IMR-90 (cell line): ENCODE measurements at regions not wholly inside any gene's neighbourhood (a gene's known extent, or its start where the extent isn't known, plus 50 kb on each side); places are given as distances from the start of the nearest gene placed in this dataset.

ENCODE experiments used
- ATAC-seq: fragments of 200-7000 bp; cut with Tn5 transposase; 2 replicates; pipeline ENCODE4 v1.9.1; 2020; ENCODE audit warnings: low read depth, mild to moderate bottlenecking, moderate library complexity
- BruUV-seq: library from RNA; stranded (reverse); fragments of 400-500 nt; replicated peaks from 2 replicates; lab custom pipeline; 2021; lab: Mats Ljungman, UMichigan
- CTCF ChIA-PET: fragments of 300-600 bp; formaldehyde crosslinking; extraction: SDS; loops from one replicate; lab custom pipeline; 2021; ENCODE audit warnings: antibody characterized with exemption; lab: Yijun Ruan, JAX
- POLR2A ChIA-PET: fragments of 300-600 bp; sonication (Branson Sonifier 250); formaldehyde crosslinking; loops from one replicate; lab custom pipeline; 2022; ENCODE audit warnings: antibody characterized with exemption; ENCODE audit not compliant: unreplicated experiment; lab: Charles Lee
- DNase-seq: peaks from one replicate; pipeline ENCODE4 v3.0.0; 2013
- H2AFZ ChIP-seq: replicated peaks from 2 replicates; pipeline ENCODE3; 2013; ENCODE audit warnings: low read length, mild to moderate bottlenecking; ENCODE audit not compliant: poor library complexity
- H2AK5ac ChIP-seq: 2 replicates; pipeline ENCODE4 v1.6.1; 2013; ENCODE audit warnings: low read depth, low read length, inconsistent platforms
- H2AK9ac ChIP-seq: replicated peaks from 2 replicates; pipeline ENCODE3; 2013; ENCODE audit warnings: mild to moderate bottlenecking, low read depth, low read length, moderate library complexity; ENCODE audit not compliant: poor library complexity
- H2BK120ac ChIP-seq: 2 replicates; pipeline ENCODE4 v1.6.1; 2013; ENCODE audit warnings: low read depth, low read length, inconsistent platforms
- H2BK15ac ChIP-seq: 3 replicates; pipeline ENCODE4 v1.6.1; 2013; ENCODE audit warnings: low read depth, low read length, inconsistent platforms
- H2BK20ac ChIP-seq: 2 replicates; pipeline ENCODE4 v1.6.1; 2013; ENCODE audit warnings: low read depth, mild to moderate bottlenecking, inconsistent platforms, low read length, moderate library complexity
- H2BK5ac ChIP-seq: 2 replicates; pipeline ENCODE4 v1.6.1; 2013; ENCODE audit warnings: mild to moderate bottlenecking, low read depth, low read length, inconsistent platforms; ENCODE audit not compliant: poor library complexity, severe bottlenecking
- H3K14ac ChIP-seq: replicated peaks from 2 replicates; pipeline ENCODE4 v1.6.1; 2013; ENCODE audit warnings: low read depth, low read length, inconsistent platforms
- H3K18ac ChIP-seq: 2 replicates; pipeline ENCODE4 v1.6.1; 2013; ENCODE audit warnings: low read depth, low read length, control low read depth
- H3K23ac ChIP-seq: 2 replicates; pipeline ENCODE4 v1.6.1; 2013; ENCODE audit warnings: low read depth, low read length, inconsistent platforms
- H3K27ac ChIP-seq: 2 replicates; pipeline ENCODE4 v1.5.1; 2013; ENCODE audit warnings: mild to moderate bottlenecking, control low read depth, low read length; ENCODE audit not compliant: insufficient read depth
- H3K27me3 ChIP-seq: 2 replicates; pipeline ENCODE4 v1.6.1; 2013; ENCODE audit warnings: low read length; ENCODE audit not compliant: control insufficient read depth, insufficient read depth
- H3K36me3 ChIP-seq: 2 replicates; pipeline ENCODE4 v1.6.1; 2013; ENCODE audit warnings: low read length, mixed read lengths; ENCODE audit not compliant: control insufficient read depth, insufficient read depth
- H3K4ac ChIP-seq: 2 replicates; pipeline ENCODE4 v1.6.1; 2013; ENCODE audit warnings: low read depth, low read length, inconsistent platforms
- H3K4me1 ChIP-seq: 2 replicates; pipeline ENCODE4 v1.6.1; 2013; ENCODE audit warnings: low read length, mixed read lengths; ENCODE audit not compliant: control insufficient read depth, insufficient read depth
- H3K4me2 ChIP-seq: 2 replicates; pipeline ENCODE4 v1.6.1; 2013; ENCODE audit warnings: low read depth, mild to moderate bottlenecking, control low read depth, low read length, moderate library complexity
- H3K4me3 ChIP-seq: 2 replicates; pipeline ENCODE4 v1.5.1; 2013; ENCODE audit warnings: low read depth, mild to moderate bottlenecking, control low read depth, low read length, moderate library complexity; ENCODE audit not compliant: insufficient read depth
- H3K56ac ChIP-seq: 2 replicates; pipeline ENCODE4 v1.6.1; 2013; ENCODE audit warnings: low read length, inconsistent platforms; ENCODE audit not compliant: insufficient read depth; ENCODE audit errors: extremely low read depth
- H3K79me1 ChIP-seq, 2 experiments: 2 replicates each; pipeline ENCODE4 v1.6.1; 2013; ENCODE audit warnings: low read length in 2 of 2, inconsistent platforms in 1 of 2, low read depth in 1 of 2
- H3K9ac ChIP-seq: 2 replicates; pipeline ENCODE4 v1.6.1; 2013; ENCODE audit warnings: low read depth, low read length, control low read depth
- H3K9me1 ChIP-seq: 2 replicates; pipeline ENCODE4 v1.6.1; 2013; ENCODE audit warnings: low read length, inconsistent platforms; ENCODE audit not compliant: insufficient read depth
- H3K9me3 ChIP-seq: 2 replicates; pipeline ENCODE4 v1.6.1; 2013; ENCODE audit warnings: low read length; ENCODE audit not compliant: control insufficient read depth, insufficient read depth
- H4K20me1 ChIP-seq: 2 replicates; pipeline ENCODE4 v1.6.1; 2013; ENCODE audit warnings: low read length, inconsistent platforms; ENCODE audit not compliant: insufficient read depth
- H4K5ac ChIP-seq: 2 replicates; pipeline ENCODE4 v1.6.1; 2013; ENCODE audit warnings: mild to moderate bottlenecking, low read depth, low read length, control low read depth
- H4K8ac ChIP-seq, 2 experiments: 2 replicates each; pipeline ENCODE4 v1.6.1; 2013; ENCODE audit warnings: low read depth in 2 of 2, low read length in 2 of 2, control low read depth in 1 of 2, inconsistent platforms in 1 of 2
- H4K91ac ChIP-seq: 2 replicates; pipeline ENCODE4 v1.6.1; 2013; ENCODE audit warnings: low read depth, low read length, inconsistent platforms; ENCODE audit not compliant: insufficient read depth
- BHLHE40 ChIP-seq: fragments of 150-350 bp; IDR thresholded peaks from 2 replicates; pipeline ENCODE4 v1.6.1; 2016; ENCODE audit warnings: mild to moderate bottlenecking, low read depth, low read length
- CEBPB ChIP-seq: IDR thresholded peaks from 2 replicates; pipeline ENCODE4 v1.6.1; 2012; ENCODE audit warnings: low read depth, low read length, improper control_type of control experiment
- ELK1 ChIP-seq: fragments of 150-350 bp; IDR thresholded peaks from 2 replicates; pipeline ENCODE4 v1.6.1; 2016; ENCODE audit warnings: low read depth, mild to moderate bottlenecking, low read length, moderate library complexity, borderline replicate concordance
- MAFK ChIP-seq: IDR thresholded peaks from 2 replicates; pipeline ENCODE4 v1.6.1; 2012; ENCODE audit warnings: low read depth, low read length, improper control_type of control experiment
- MAZ ChIP-seq: IDR thresholded peaks from 2 replicates; pipeline ENCODE4 v1.6.1; 2012; ENCODE audit warnings: low read depth, mild to moderate bottlenecking, low read length, improper control_type of control experiment, moderate library complexity, borderline replicate concordance
- MXI1 ChIP-seq: IDR thresholded peaks from 2 replicates; pipeline ENCODE4 v1.6.1; 2012; ENCODE audit warnings: low read depth, mild to moderate bottlenecking, low read length, moderate library complexity, borderline replicate concordance
- POLR2A ChIP-seq: IDR thresholded peaks from 2 replicates; pipeline ENCODE4 v1.6.1; 2012; ENCODE audit warnings: mild to moderate bottlenecking, low read depth, low read length
- RAD21 ChIP-seq: IDR thresholded peaks from 2 replicates; pipeline ENCODE4 v1.6.1; 2012; ENCODE audit warnings: low read length, improper control_type of control experiment
- RCOR1 ChIP-seq: IDR thresholded peaks from 2 replicates; pipeline ENCODE4 v1.6.1; 2012; ENCODE audit warnings: mild to moderate bottlenecking, low read length, improper control_type of control experiment; ENCODE audit not compliant: insufficient replicate concordance
- RFX5 ChIP-seq: IDR thresholded peaks from 2 replicates; pipeline ENCODE4 v1.8.0; 2012; ENCODE audit warnings: low read depth, mild to moderate bottlenecking, low read length, moderate library complexity
- SMC3 ChIP-seq: fragments of 150-350 bp; IDR thresholded peaks from 2 replicates; pipeline ENCODE4 v1.6.1; 2016; ENCODE audit warnings: low read depth, mild to moderate bottlenecking, antibody characterized with exemption, low read length, moderate library complexity
- WGBS, 2 experiments: methylation state at CpG; one replicate each; pipeline versions ENCODE4 v1.1.5 to v1.1.7; 2013; ENCODE audit warnings: missing lambda C conversion rate in 2 of 2; ENCODE audit not compliant: insufficient read length in 1 of 2; ENCODE audit errors: extremely low coverage in 2 of 2; 5-methylcytosine and 5-hydroxymethylcytosine counted together
- dilution Hi-C: fragments of 300-500 bp; cut with HindIII; formaldehyde crosslinking; loops from one replicate; pipeline ENCODE4 v1.14.3; 2018; ENCODE audit warnings: low sequenced_read_pairs; ENCODE audit not compliant: unreplicated experiment
- in situ Hi-C: fragments of 300-500 bp; cut with MboI; formaldehyde crosslinking; loops from 3 replicates; pipeline ENCODE4 v1.14.3; 2019; ENCODE audit warnings: low sequenced_read_pairs, inconsistent platforms, mixed read lengths
- intact Hi-C: fragments of 100-400 bp; cut with micrococcal nuclease; formaldehyde crosslinking; loops from 2 replicates; pipeline ENCODE4 v1.10.0; 2022

GRCh38 chr3:18066899-18067582, 324.6 kb upstream of the TBC1D5 start:
- Histone ChIP-seq H4K91ac (no peak overlapping the region), H3K27me3 (no peaks in the 10 kb centered on the region), H3K56ac (no peak overlapping the region), H3K4me3 (no peak overlapping the region), H3K4me1 (peaks cover 2% of the 10 kb centered on the region; the same call in 1 of the 2 replicates), H3K4me2 (no peak overlapping the region), H2AK9ac (no peak overlapping the region), H2BK15ac (no peak overlapping the region), H3K9me3 (no peaks in the 10 kb centered on the region), H3K79me1 (no peaks in the 10 kb centered on the region), H2BK20ac (no peak overlapping the region), H3K27ac (no peak overlapping the region), H3K23ac (no peak overlapping the region), H2BK120ac (no peak overlapping the region), H4K5ac (no peak overlapping the region), H2AK5ac (no peak overlapping the region), H2BK5ac (no peak overlapping the region), H3K18ac (no peak overlapping the region), H3K36me3 (no peaks in the 10 kb centered on the region), H3K9me1 (no peaks in the 10 kb centered on the region), H3K9ac (no peak overlapping the region), H3K14ac (no peak overlapping the region), H2AFZ (no peak overlapping the region), H3K4ac (no peak overlapping the region), H4K8ac (no peak overlapping the region), H4K20me1 (no peaks in the 10 kb centered on the region)
- no TSS peak for BruUV-seq
- in situ Hi-C loops (no loop called here), dilution Hi-C loops (no loop called here), intact Hi-C loops (no loop called here)
- TF ChIP-seq POLR2A = no peak
- no peak for TF ChIP-seq BHLHE40
- TF ChIP-seq RFX5 = no peak
- TF ChIP-seq RCOR1 = no peak
- no peak for TF ChIP-seq SMC3
- no peak for TF ChIP-seq RAD21
- no peak for TF ChIP-seq MXI1
- no peak for TF ChIP-seq MAFK
- TF ChIP-seq CEBPB = no peak
- TF ChIP-seq MAZ = no peak
- TF ChIP-seq ELK1 = no peak
- ATAC-seq (no peak), DNase-seq (no peak)
- ChIA-PET CTCF (no interaction called here), POLR2A (no interaction called here)
- no CpG with 5 or more reads among the region's 3 CpGs for WGBS, 2 experiments
